HG03342 (cell line): ENCODE measurements at regions not wholly inside any gene's neighbourhood (a gene's known extent, or its start where the extent isn't known, plus 50 kb on each side); places are given as distances from the start of the nearest gene placed in this dataset.

Experiments used
- ATAC-seq: cut with Tn5 transposase; IDR thresholded peaks from one replicate; pipeline ENCODE4 v1.9.1; 2021; ENCODE audit warnings: mild to moderate bottlenecking, moderate library complexity; ENCODE audit not compliant: unreplicated experiment

- no peak for ATAC-seq
Measured at GRCh38 chrX:4935401-4935800, 1222.0 kb upstream of the PRKX start.

GRCh38 chrX:4932790-4933189 lies 1219.3 kb upstream of the PRKX start:
- ATAC-seq = no peak

- ATAC-seq = no peak
Measured at GRCh38 chrX:4930426-4930825, 1217.0 kb upstream of the PRKX start.

- ATAC-seq = no peak
Measured at GRCh38 chrX:4925911-4926310, 1212.5 kb upstream of the PRKX start.

GRCh38 chrX:4909348-4909747 lies 1195.9 kb upstream of the PRKX start:
- ATAC-seq = no peak

- ATAC-seq = no peak
Measured at GRCh38 chrX:4905576-4905975, 1192.1 kb upstream of the PRKX start.

- ATAC-seq = no peak
Measured at GRCh38 chrX:4881277-4881676, 1167.8 kb upstream of the PRKX start.

- ATAC-seq = no peak
Measured at GRCh38 chrX:4878640-4879039, 1165.2 kb upstream of the PRKX start.

- no peak for ATAC-seq
Measured at GRCh38 chrX:4876268-4876667, 1162.8 kb upstream of the PRKX start.

GRCh38 chrX:4851534-4851933 lies 1138.1 kb upstream of the PRKX start:
- ATAC-seq = no peak

GRCh38 chrX:4850312-4850711 lies 1136.9 kb upstream of the PRKX start:
- ATAC-seq = no peak

- no peak for ATAC-seq
Measured at GRCh38 chrX:4844376-4844775, 1130.9 kb upstream of the PRKX start.

GRCh38 chrX:4841216-4841745 lies 1127.8 kb upstream of the PRKX start:
- ATAC-seq = no peak

GRCh38 chrX:4831574-4831973 lies 1118.1 kb upstream of the PRKX start:
- no peak for ATAC-seq

- ATAC-seq = no peak
Measured at GRCh38 chrX:4830880-4831557, 1117.6 kb upstream of the PRKX start.

- no peak for ATAC-seq
Measured at GRCh38 chrX:4825550-4825949, 1112.1 kb upstream of the PRKX start.

GRCh38 chrX:4809571-4809970 lies 1096.1 kb upstream of the PRKX start:
- ATAC-seq = no peak

- no peak for ATAC-seq
Measured at GRCh38 chrX:4805502-4805901, 1092.1 kb upstream of the PRKX start.

- ATAC-seq = no peak
Measured at GRCh38 chrX:4800756-4801155, 1087.3 kb upstream of the PRKX start.

GRCh38 chrX:4787971-4788370 lies 1074.5 kb upstream of the PRKX start:
- no peak for ATAC-seq

- ATAC-seq = no peak
Measured at GRCh38 chrX:4764888-4765287, 1051.4 kb upstream of the PRKX start.

- no peak for ATAC-seq
Measured at GRCh38 chrX:4762196-4762595, 1048.7 kb upstream of the PRKX start.
